Peyer's patch (tissue), 4 donors: ENCODE measurements at regions not wholly inside any gene's neighbourhood (a gene's known extent, or its start where the extent isn't known, plus 50 kb on each side); places are given as distances from the start of the nearest gene placed in this dataset.

Source experiments
- CTCF ChIP-seq, 6 experiments: fragments of 450-650 bp in 4 of 6; fragments of 200-600 bp in 2 of 6; sonication (generic) in 1 of 6; IDR thresholded peaks; one replicate each; pipeline ENCODE4 v1.5.1; 2017 to 2019; ENCODE audit warnings: antibody characterized with exemption in 6 of 6, mild to moderate bottlenecking in 3 of 6, moderate library complexity in 1 of 6
- POLR2A ChIP-seq, 2 donors: fragments of 450-650 bp; IDR thresholded peaks; one replicate each; pipeline ENCODE4 v1.5.1; 2017; ENCODE audit warnings: antibody characterized with exemption in 2 of 2, mild to moderate bottlenecking in 2 of 2, moderate library complexity in 2 of 2

DNA sequence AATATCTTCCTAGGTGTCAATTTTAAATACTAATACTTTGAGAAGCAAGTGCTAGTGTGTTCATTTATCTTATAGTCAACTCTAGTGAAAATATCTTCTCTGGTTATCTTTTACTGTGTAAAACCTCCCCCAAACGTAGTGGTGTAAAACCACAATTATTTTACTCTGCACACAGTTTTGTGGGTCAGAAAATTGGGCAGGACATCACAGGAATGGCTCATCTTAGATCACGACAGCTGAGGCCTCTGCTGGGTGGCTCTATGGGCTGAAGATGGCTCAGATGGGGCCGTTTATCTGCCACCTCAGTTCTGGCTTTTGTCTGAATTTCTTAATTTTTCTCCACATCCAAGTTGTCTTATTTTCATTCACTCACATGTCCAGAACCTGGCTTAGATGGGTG lies 457.2 kb upstream of the ACTBL2 start:
- no peak for TF ChIP-seq CTCF (IDR thresholded peaks at IDR 0.05)
- no peak for TF ChIP-seq POLR2A (IDR thresholded peaks at IDR 0.05)
